ENCODE measurements at regions not wholly inside any gene's neighbourhood (a gene's known extent, or its start where the extent isn't known, plus 50 kb on each side); places are given as distances from the start of the nearest gene placed in this dataset.

GRCh38 chr20:51121901-51122412, 99.0 kb upstream of the KCNG1 start:
- DNase-seq = no peak

- DNase-seq = no peak
These were observed 98.4 kb upstream of the KCNG1 start for GRCh38 chr20:51121272-51121671.

GRCh38 chr20:51120868-51121267, 98.0 kb upstream of the KCNG1 start:
- DNase-seq = no peak

- DNase-seq = no peak
These were observed 97.5 kb upstream of the KCNG1 start for GRCh38 chr20:51120438-51120837.

GRCh38 chr20:51119914-51120313, 97.0 kb upstream of the KCNG1 start:
- no peak for DNase-seq

- DNase-seq = no peak
These were observed 96.1 kb upstream of the KCNG1 start for GRCh38 chr20:51118985-51119527.

GRCh38 chr20:51118216-51118615, 95.3 kb upstream of the KCNG1 start:
- DNase-seq = no peak

GRCh38 chr20:51116765-51117686, 94.1 kb upstream of the KCNG1 start:
- DNase-seq = no peak

- DNase-seq = no peak
These were observed 88.4 kb upstream of the KCNG1 start for GRCh38 chr20:51111290-51111689.

GRCh38 chr20:51108638-51109363, 85.9 kb upstream of the KCNG1 start:
- DNase-seq = no peak

GRCh38 chr20:51106011-51106410, 83.1 kb upstream of the KCNG1 start:
- no peak for DNase-seq

- no peak for DNase-seq
These were observed 82.3 kb upstream of the KCNG1 start for GRCh38 chr20:51104960-51105920.

- no peak for DNase-seq
These were observed 77.7 kb upstream of the KCNG1 start for GRCh38 chr20:51100617-51101016.

GRCh38 chr20:51098284-51098810, 75.4 kb upstream of the KCNG1 start:
- DNase-seq = no peak

GRCh38 chr20:51097351-51098120, 74.6 kb upstream of the KCNG1 start:
- DNase-seq = no peak

GRCh38 chr20:51096582-51097267, 73.8 kb upstream of the KCNG1 start:
- no peak for DNase-seq

- peak; percentile 34 for DNase-seq
These were observed 73.0 kb upstream of the KCNG1 start for GRCh38 chr20:51095633-51096521.

- DNase-seq = no peak
These were observed 71.3 kb upstream of the KCNG1 start for GRCh38 chr20:51094221-51094620.

GRCh38 chr20:51093240-51093763, 70.4 kb upstream of the KCNG1 start:
- no peak for DNase-seq
